PFSK-1 (cell line): ENCODE measurements at regions not wholly inside any gene's neighbourhood (a gene's known extent, or its start where the extent isn't known, plus 50 kb on each side); places are given as distances from the start of the nearest gene placed in this dataset.

Experiments used
- FOXP2 ChIP-seq: optimal IDR thresholded peaks from 2 replicates; pipeline ENCODE3; 2011; ENCODE audit warnings: borderline replicate concordance, control low read depth, inconsistent platforms; ENCODE audit not compliant: insufficient read depth; ENCODE audit errors: extremely low read length, extremely low read depth
- POLR2AphosphoS5 ChIP-seq: IDR thresholded peaks from 2 replicates; pipeline ENCODE4 v1.6.1; 2012; ENCODE audit warnings: low read depth, mild to moderate bottlenecking, control low read depth, low read length, moderate library complexity
- REST ChIP-seq, 2 experiments: IDR thresholded peaks; 2 replicates each; pipeline versions ENCODE4 v1.6.1 to v1.8.0; 2011 to 2012; ENCODE audit warnings: low read depth in 2 of 2, low read length in 2 of 2, control low read depth in 1 of 2, inconsistent platforms in 1 of 2, mild to moderate bottlenecking in 1 of 2, moderate library complexity in 1 of 2; ENCODE audit not compliant: insufficient read depth in 1 of 2
- SIN3A ChIP-seq: IDR thresholded peaks from 2 replicates; pipeline ENCODE4 v1.6.1; 2012; ENCODE audit warnings: mild to moderate bottlenecking, low read length, moderate library complexity, borderline replicate concordance; ENCODE audit not compliant: insufficient read depth
- TAF1 ChIP-seq: IDR thresholded peaks from 2 replicates; pipeline ENCODE4 v1.6.1; 2012; ENCODE audit warnings: low read length, control low read depth, borderline replicate concordance; ENCODE audit not compliant: insufficient read depth

- TF ChIP-seq REST (IDR thresholded peaks at IDR 0.05; ENCODE audit: insufficient read depth in 1 of 2, low read depth in 2 of 2, low read length in 2 of 2), result no peak
- no peak for TF ChIP-seq SIN3A
Measured at GRCh38 chr11:92769112-92769511, 200.3 kb upstream of the MTNR1B start.

- TF ChIP-seq SIN3A, result no peak
- no peak for TF ChIP-seq FOXP2
- no peak for TF ChIP-seq REST (IDR thresholded peaks at IDR 0.05; ENCODE audit: insufficient read depth in 1 of 2, low read depth in 2 of 2, low read length in 2 of 2)
- TF ChIP-seq POLR2AphosphoS5, result no peak
- no peak for TF ChIP-seq TAF1
Measured at GRCh38 chr11:92770419-92770818, 199.0 kb upstream of the MTNR1B start.

- TF ChIP-seq SIN3A, result no peak
- TF ChIP-seq POLR2AphosphoS5, result no peak
- no peak for TF ChIP-seq TAF1
- no peak for TF ChIP-seq REST (IDR thresholded peaks at IDR 0.05; ENCODE audit: insufficient read depth in 1 of 2, low read depth in 2 of 2, low read length in 2 of 2)
- no peak for TF ChIP-seq FOXP2
Measured at GRCh38 chr11:92770981-92771380, 198.5 kb upstream of the MTNR1B start.

GRCh38 chr11:92771701-92772100 is 197.8 kb upstream of the MTNR1B start:
- TF ChIP-seq REST (IDR thresholded peaks at IDR 0.05; ENCODE audit: insufficient read depth in 1 of 2, low read depth in 2 of 2, low read length in 2 of 2), result no peak
- TF ChIP-seq POLR2AphosphoS5, result no peak
- TF ChIP-seq TAF1, result no peak
- TF ChIP-seq SIN3A, result no peak
- no peak for TF ChIP-seq FOXP2

GRCh38 chr11:92775003-92775676 is 194.3 kb upstream of the MTNR1B start:
- TF ChIP-seq FOXP2 (no peak), TAF1 (no peak), REST (IDR thresholded peaks at IDR 0.05; ENCODE audit: insufficient read depth in 1 of 2, low read depth in 2 of 2, low read length in 2 of 2) (no peak), POLR2AphosphoS5 (no peak), SIN3A (no peak)
